ENCODE measurements at regions not wholly inside any gene's neighbourhood (a gene's known extent, or its start where the extent isn't known, plus 50 kb on each side); places are given as distances from the start of the nearest gene placed in this dataset.
A peak's percentile ranks its signal among the peaks of the same experiment; 100 is the strongest.

- Histone ChIP-seq H3K36me3 (ENCODE audit: control insufficient read depth in 3 of 3, insufficient read depth in 3 of 3, low read length in 3 of 3) (no peaks in the 10 kb centered on the region), H3K4me1 (ENCODE audit: control insufficient read depth in 3 of 3, insufficient read depth in 3 of 3, low read length in 3 of 3) (no peaks in the 10 kb centered on the region), H3K4me3 (ENCODE audit: low read length in 3 of 3) (no peak overlapping the region), H3K27ac (ENCODE audit: low read depth, low read length) (no peak overlapping the region), H3K9ac (ENCODE audit: low read depth in 1 of 3, low read length in 3 of 3) (no peak overlapping the region), H3K9me3 (ENCODE audit: control insufficient read depth in 3 of 3, low read length in 3 of 3) (peaks cover 0 to 2% (median 0%) of the 10 kb centered on the region in 3 donors), H3K27me3 (ENCODE audit: control insufficient read depth in 3 of 3, insufficient read depth in 3 of 3, low read length in 3 of 3) (peaks cover 0 to 2% (median 0%) of the 10 kb centered on the region in 3 donors)
Measured at GRCh38 chr2:105584435-105585010, 160.2 kb upstream of the NCK2 start.

DNA sequence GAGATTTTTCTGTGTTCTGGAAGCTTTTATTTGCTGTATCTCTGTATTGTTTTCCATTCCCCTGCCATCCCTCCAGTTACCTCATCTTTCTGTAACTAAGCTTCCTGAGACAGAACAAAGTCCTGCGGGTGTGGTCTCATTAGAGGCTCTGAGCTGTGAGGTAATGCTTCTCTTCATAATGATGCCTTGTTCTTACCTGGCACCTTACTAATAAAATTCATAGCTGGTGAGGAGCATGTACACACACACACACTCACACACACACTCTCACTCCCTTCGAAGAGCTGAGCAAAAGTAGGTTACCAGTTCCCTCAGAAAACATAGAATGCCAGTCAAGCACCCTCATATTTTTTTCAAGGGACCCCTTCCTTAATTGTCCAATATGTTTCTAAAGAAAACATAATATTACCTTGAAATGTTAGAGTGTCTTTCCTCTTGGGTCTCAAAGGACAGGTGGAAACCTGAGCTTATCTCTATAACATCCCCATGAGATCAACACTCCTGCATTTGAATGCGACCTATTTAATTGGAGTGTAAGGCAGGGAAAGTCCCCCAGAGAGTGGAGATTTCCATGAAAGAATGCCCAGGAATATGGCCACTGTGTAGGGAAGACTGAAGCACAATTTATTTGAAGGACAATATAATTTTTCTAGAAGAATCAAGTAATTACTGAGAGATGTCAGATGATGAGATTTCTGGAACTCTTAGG is 161.6 kb upstream of the NCK2 start:
- peaks cover 0 to 2% (median 0%) of the 10 kb centered on the region in 3 donors for H3K27me3 ChIP-seq (ENCODE audit: control insufficient read depth in 3 of 3, insufficient read depth in 3 of 3, low read length in 3 of 3)
- no peaks in the 10 kb centered on the region for H3K36me3 ChIP-seq (ENCODE audit: control insufficient read depth in 3 of 3, insufficient read depth in 3 of 3, low read length in 3 of 3)
- no peak overlapping the region for H3K9ac ChIP-seq (ENCODE audit: low read depth in 1 of 3, low read length in 3 of 3)
- no peaks in the 10 kb centered on the region for H3K4me1 ChIP-seq (ENCODE audit: control insufficient read depth in 3 of 3, insufficient read depth in 3 of 3, low read length in 3 of 3)
- H3K27ac ChIP-seq (ENCODE audit: low read depth, low read length): no peak overlapping the region
- H3K9me3 ChIP-seq (ENCODE audit: control insufficient read depth in 3 of 3, low read length in 3 of 3): no peaks in the 10 kb centered on the region
- H3K4me3 ChIP-seq (ENCODE audit: low read length in 3 of 3): no peak overlapping the region

DNA sequence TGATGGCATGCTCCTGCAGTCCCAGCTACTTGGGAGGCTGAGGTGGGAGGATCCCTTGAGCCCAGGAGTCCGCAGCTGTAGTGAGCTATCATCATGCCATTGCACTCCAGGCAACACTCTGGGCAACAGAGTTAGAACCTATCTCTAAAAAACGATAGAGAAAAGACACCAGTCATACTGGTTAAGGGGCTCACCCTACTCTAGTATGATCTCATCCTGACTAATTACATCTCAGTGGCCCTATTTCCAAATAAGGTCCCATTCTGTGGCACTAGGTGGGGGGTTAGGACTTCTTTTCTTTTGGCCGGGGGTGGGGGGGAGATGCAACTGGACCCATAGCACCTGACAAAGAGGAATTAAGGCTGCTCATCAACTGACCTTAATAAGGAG is 163.2 kb upstream of the NCK2 start:
- H3K36me3 ChIP-seq (ENCODE audit: control insufficient read depth in 3 of 3, insufficient read depth in 3 of 3, low read length in 3 of 3): no peaks in the 10 kb centered on the region
- H3K9ac ChIP-seq (ENCODE audit: low read depth in 1 of 3, low read length in 3 of 3): no peak overlapping the region
- H3K27me3 ChIP-seq (ENCODE audit: control insufficient read depth in 3 of 3, insufficient read depth in 3 of 3, low read length in 3 of 3): peaks cover 0 to 2% (median 0%) of the 10 kb centered on the region in 3 donors
- H3K4me3 ChIP-seq (ENCODE audit: low read length in 3 of 3): no peak overlapping the region
- no peaks in the 10 kb centered on the region for H3K9me3 ChIP-seq (ENCODE audit: control insufficient read depth in 3 of 3, low read length in 3 of 3)
- no peak overlapping the region for H3K27ac ChIP-seq (ENCODE audit: low read depth, low read length)
- peaks cover 0 to 4% (median 0%) of the 10 kb centered on the region in 3 donors for H3K4me1 ChIP-seq (ENCODE audit: control insufficient read depth in 3 of 3, insufficient read depth in 3 of 3, low read length in 3 of 3)

- H3K4me1 ChIP-seq (ENCODE audit: control insufficient read depth in 3 of 3, insufficient read depth in 3 of 3, low read length in 3 of 3): peaks cover 0 to 6% (median 0%) of the 10 kb centered on the region in 3 donors
- H3K9me3 ChIP-seq (ENCODE audit: control insufficient read depth in 3 of 3, low read length in 3 of 3): no peaks in the 10 kb centered on the region
- H3K27me3 ChIP-seq (ENCODE audit: control insufficient read depth in 3 of 3, insufficient read depth in 3 of 3, low read length in 3 of 3): peaks cover 0 to 2% (median 0%) of the 10 kb centered on the region in 3 donors
- no peak overlapping the region for H3K4me3 ChIP-seq (ENCODE audit: low read length in 3 of 3)
- no peak overlapping the region for H3K9ac ChIP-seq (ENCODE audit: low read depth in 1 of 3, low read length in 3 of 3)
- H3K27ac ChIP-seq (ENCODE audit: low read depth, low read length): no peak overlapping the region
- H3K36me3 ChIP-seq (ENCODE audit: control insufficient read depth in 3 of 3, insufficient read depth in 3 of 3, low read length in 3 of 3): no peaks in the 10 kb centered on the region
Measured at GRCh38 chr2:105580870-105581554, 163.7 kb upstream of the NCK2 start.

- no peaks in the 10 kb centered on the region for H3K9me3 ChIP-seq (ENCODE audit: control insufficient read depth in 3 of 3, low read length in 3 of 3)
- no peak overlapping the region for H3K27ac ChIP-seq (ENCODE audit: low read depth, low read length)
- H3K4me3 ChIP-seq (ENCODE audit: low read length in 3 of 3): no peak overlapping the region
- no peaks in the 10 kb centered on the region for H3K36me3 ChIP-seq (ENCODE audit: control insufficient read depth in 3 of 3, insufficient read depth in 3 of 3, low read length in 3 of 3)
- peaks cover 0 to 2% (median 0%) of the 10 kb centered on the region in 3 donors for H3K27me3 ChIP-seq (ENCODE audit: control insufficient read depth in 3 of 3, insufficient read depth in 3 of 3, low read length in 3 of 3)
- H3K9ac ChIP-seq (ENCODE audit: low read depth in 1 of 3, low read length in 3 of 3): no peak overlapping the region
- peaks cover 0 to 12% (median 0%) of the 10 kb centered on the region in 3 donors for H3K4me1 ChIP-seq (ENCODE audit: control insufficient read depth in 3 of 3, insufficient read depth in 3 of 3, low read length in 3 of 3)
Measured at GRCh38 chr2:105580216-105580615, 164.5 kb upstream of the NCK2 start.

DNA sequence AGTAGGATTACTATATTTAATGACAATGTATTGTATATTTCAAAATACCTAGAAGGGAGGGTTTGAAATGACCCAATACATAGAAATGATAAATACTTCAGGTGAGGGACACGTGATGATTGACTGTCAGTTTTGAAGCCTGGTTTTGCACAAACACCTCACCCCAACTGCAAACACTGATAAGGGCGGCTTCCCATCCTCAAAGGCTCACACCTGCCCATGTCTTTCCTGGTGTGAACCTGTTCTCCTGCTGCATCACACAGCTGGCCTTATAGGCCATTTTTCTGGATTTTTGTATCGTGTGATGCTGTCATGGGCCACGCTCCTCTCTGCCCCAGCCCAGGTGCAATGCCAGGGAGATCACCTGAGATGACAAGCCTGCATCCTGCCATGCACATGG is 166.5 kb upstream of the NCK2 start:
- no peaks in the 10 kb centered on the region for H3K36me3 ChIP-seq (ENCODE audit: control insufficient read depth in 3 of 3, insufficient read depth in 3 of 3, low read length in 3 of 3)
- H3K27me3 ChIP-seq (ENCODE audit: control insufficient read depth in 3 of 3, insufficient read depth in 3 of 3, low read length in 3 of 3): peaks cover 0 to 2% (median 0%) of the 10 kb centered on the region in 3 donors
- no peak overlapping the region for H3K9ac ChIP-seq (ENCODE audit: low read depth in 1 of 3, low read length in 3 of 3)
- no peak overlapping the region for H3K4me3 ChIP-seq (ENCODE audit: low read length in 3 of 3)
- no peaks in the 10 kb centered on the region for H3K9me3 ChIP-seq (ENCODE audit: control insufficient read depth in 3 of 3, low read length in 3 of 3)
- no peak overlapping the region for H3K27ac ChIP-seq (ENCODE audit: low read depth, low read length)
- peaks cover 0 to 15% (median 2%) of the 10 kb centered on the region in 3 donors for H3K4me1 ChIP-seq (ENCODE audit: control insufficient read depth in 3 of 3, insufficient read depth in 3 of 3, low read length in 3 of 3)

GRCh38 chr2:105577762-105578161 is 166.9 kb upstream of the NCK2 start:
- Histone ChIP-seq H3K4me1 (ENCODE audit: control insufficient read depth in 3 of 3, insufficient read depth in 3 of 3, low read length in 3 of 3) (peaks cover 0 to 15% (median 2%) of the 10 kb centered on the region in 3 donors), H3K27ac (ENCODE audit: low read depth, low read length) (no peak overlapping the region), H3K27me3 (ENCODE audit: control insufficient read depth in 3 of 3, insufficient read depth in 3 of 3, low read length in 3 of 3) (peaks cover 0 to 2% (median 0%) of the 10 kb centered on the region in 3 donors), H3K9me3 (ENCODE audit: control insufficient read depth in 3 of 3, low read length in 3 of 3) (no peaks in the 10 kb centered on the region), H3K9ac (ENCODE audit: low read depth in 1 of 3, low read length in 3 of 3) (no peak overlapping the region), H3K36me3 (ENCODE audit: control insufficient read depth in 3 of 3, insufficient read depth in 3 of 3, low read length in 3 of 3) (no peaks in the 10 kb centered on the region), H3K4me3 (ENCODE audit: low read length in 3 of 3) (no peak overlapping the region)

DNA sequence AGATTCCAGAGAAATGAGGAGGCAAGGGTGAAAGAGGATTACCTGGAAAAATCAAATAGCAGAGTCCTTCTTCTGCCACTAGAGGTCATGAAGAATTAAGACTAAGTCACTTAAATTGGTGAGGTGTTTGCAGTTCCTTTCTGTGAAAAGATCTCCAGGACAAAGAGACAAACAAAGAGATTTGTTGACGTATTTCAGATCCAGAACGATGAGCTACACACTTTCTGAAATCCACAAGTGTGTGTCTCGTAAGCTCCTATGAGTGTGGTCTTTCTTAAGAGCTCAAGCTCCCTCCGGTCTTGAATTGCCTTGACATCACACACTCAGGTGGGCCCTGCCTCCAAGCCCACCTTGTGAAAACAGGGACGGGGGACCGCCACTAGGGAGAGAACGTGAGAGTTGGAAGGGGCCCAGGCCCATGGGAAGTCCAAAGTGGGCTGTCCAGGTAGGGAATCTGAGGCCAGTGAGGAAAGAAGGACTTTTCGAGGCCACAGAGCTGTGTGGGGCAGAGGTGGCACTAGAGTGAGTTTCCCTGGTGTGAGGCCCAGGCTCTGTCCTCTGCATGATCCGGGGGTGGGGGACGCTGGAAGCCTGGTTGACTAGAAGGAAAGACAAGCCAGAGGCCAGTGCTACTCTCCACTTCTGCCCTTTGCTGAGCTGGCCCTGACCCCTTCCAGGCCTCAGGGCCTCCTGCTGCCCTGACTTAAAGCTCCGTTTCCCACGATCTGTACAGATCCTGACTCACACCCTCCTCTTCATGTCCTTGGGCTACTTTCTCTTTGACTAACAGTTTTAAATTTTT is 168.1 kb upstream of the NCK2 start:
- H3K9ac ChIP-seq (ENCODE audit: low read depth in 1 of 3, low read length in 3 of 3): no peak overlapping the region
- peak overlapping the region; percentile 49 for H3K27ac ChIP-seq (ENCODE audit: low read depth, low read length)
- H3K4me3 ChIP-seq (ENCODE audit: low read length in 3 of 3): no peak overlapping the region
- peaks cover 0 to 15% (median 2%) of the 10 kb centered on the region in 3 donors for H3K4me1 ChIP-seq (ENCODE audit: control insufficient read depth in 3 of 3, insufficient read depth in 3 of 3, low read length in 3 of 3)
- no peaks in the 10 kb centered on the region for H3K9me3 ChIP-seq (ENCODE audit: control insufficient read depth in 3 of 3, low read length in 3 of 3)
- no peaks in the 10 kb centered on the region for H3K36me3 ChIP-seq (ENCODE audit: control insufficient read depth in 3 of 3, insufficient read depth in 3 of 3, low read length in 3 of 3)
- H3K27me3 ChIP-seq (ENCODE audit: control insufficient read depth in 3 of 3, insufficient read depth in 3 of 3, low read length in 3 of 3): peaks cover 0 to 2% (median 0%) of the 10 kb centered on the region in 3 donors

DNA sequence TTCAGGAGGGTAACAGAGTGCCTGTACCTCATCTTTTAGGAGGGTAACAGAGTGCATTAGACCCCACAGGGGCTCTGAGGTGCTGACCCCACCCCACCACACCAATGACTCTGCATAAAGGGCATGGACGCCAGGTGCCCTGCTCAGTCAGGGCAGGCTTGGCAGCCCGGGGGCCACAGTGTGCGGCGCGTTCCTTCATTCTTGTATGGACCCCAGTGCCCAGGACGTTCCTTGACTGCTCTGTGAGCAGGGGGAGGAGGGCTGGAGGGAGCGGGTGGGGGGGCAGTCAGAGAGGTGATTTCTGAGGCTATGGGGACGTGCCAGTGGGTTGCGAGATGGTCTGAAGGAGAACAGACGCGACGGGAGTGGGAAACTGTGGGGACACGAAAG is 168.7 kb upstream of the NCK2 start:
- H3K9me3 ChIP-seq (ENCODE audit: control insufficient read depth in 3 of 3, low read length in 3 of 3): no peaks in the 10 kb centered on the region
- no peak overlapping the region for H3K4me3 ChIP-seq (ENCODE audit: low read length in 3 of 3)
- H3K9ac ChIP-seq (ENCODE audit: low read depth in 1 of 3, low read length in 3 of 3): no peak overlapping the region
- peaks cover 0 to 2% (median 0%) of the 10 kb centered on the region in 3 donors for H3K27me3 ChIP-seq (ENCODE audit: control insufficient read depth in 3 of 3, insufficient read depth in 3 of 3, low read length in 3 of 3)
- no peak overlapping the region for H3K27ac ChIP-seq (ENCODE audit: low read depth, low read length)
- no peaks in the 10 kb centered on the region for H3K36me3 ChIP-seq (ENCODE audit: control insufficient read depth in 3 of 3, insufficient read depth in 3 of 3, low read length in 3 of 3)
- H3K4me1 ChIP-seq (ENCODE audit: control insufficient read depth in 3 of 3, insufficient read depth in 3 of 3, low read length in 3 of 3): peaks cover 0 to 15% (median 2%) of the 10 kb centered on the region in 3 donors
